Mucosa of gallbladder (tissue), 1 donor: ENCODE measurements at regions not wholly inside any gene's neighbourhood (a gene's known extent, or its start where the extent isn't known, plus 50 kb on each side); places are given as distances from the start of the nearest gene placed in this dataset.

Experiments used
- DNase-seq: peaks from one replicate; pipeline ENCODE4 v3.0.0-alpha.2; 2020; ENCODE audit warnings: low spot score
- donor health status: DM: no; HTN: no; CAD: no.

GRCh38 chr22:48752451-48753380 is 1075.0 kb downstream of the BRD1 start:
- DNase-seq: no peak

- no peak for DNase-seq
Observed at GRCh38 chr22:48751539-48752437, 1075.9 kb downstream of the BRD1 start.

- no peak for DNase-seq
Observed at GRCh38 chr22:48750826-48751440, 1076.7 kb downstream of the BRD1 start.

- no peak for DNase-seq
Observed at GRCh38 chr22:48750282-48750681, 1077.4 kb downstream of the BRD1 start.

- DNase-seq: no peak
Observed at GRCh38 chr22:48749555-48750227, 1078.0 kb downstream of the BRD1 start.

GRCh38 chr22:48748860-48749554 is 1078.7 kb downstream of the BRD1 start:
- DNase-seq: no peak

GRCh38 chr22:48748113-48748859 is 1079.4 kb downstream of the BRD1 start:
- DNase-seq: no peak

- DNase-seq: no peak
Observed at GRCh38 chr22:48746789-48747425, 1080.8 kb downstream of the BRD1 start.

- DNase-seq: peak; percentile 8
Observed at GRCh38 chr22:48745842-48746788, 1081.6 kb downstream of the BRD1 start.

GRCh38 chr22:48744967-48745841 is 1082.5 kb downstream of the BRD1 start:
- peak; percentile 8 for DNase-seq

GRCh38 chr22:48744283-48744641 is 1083.4 kb downstream of the BRD1 start:
- DNase-seq: no peak

- DNase-seq: no peak
Observed at GRCh38 chr22:48743601-48744282, 1083.9 kb downstream of the BRD1 start.

- no peak for DNase-seq
Observed at GRCh38 chr22:48742556-48743343, 1084.9 kb downstream of the BRD1 start.

GRCh38 chr22:48742191-48742555 is 1085.5 kb downstream of the BRD1 start:
- no peak for DNase-seq

- no peak for DNase-seq
Observed at GRCh38 chr22:48741540-48741939, 1086.1 kb downstream of the BRD1 start.

- DNase-seq: no peak
Observed at GRCh38 chr22:48740731-48741405, 1086.8 kb downstream of the BRD1 start.
